ENCODE measurements at regions not wholly inside any gene's neighbourhood (a gene's known extent, or its start where the extent isn't known, plus 50 kb on each side); places are given as distances from the start of the nearest gene placed in this dataset.

- H3K36me3 Mint-ChIP-seq = no peaks in the 10 kb centered on the region
- no peak overlapping the region for H3K4me3 Mint-ChIP-seq
- DNase-seq (ENCODE audit: low spot score in 2 of 2, unreplicated experiment in 2 of 2) = no peak
- H3K27ac Mint-ChIP-seq = no peak overlapping the region
- TF ChIP-seq CTCF (IDR thresholded peaks at IDR 0.05; ENCODE audit: unreplicated experiment) = no peak
- no peaks in the 10 kb centered on the region for H3K27me3 Mint-ChIP-seq (ENCODE audit: low read depth)
- no peaks in the 10 kb centered on the region for H3K9me3 Mint-ChIP-seq
- peaks cover 37% of the 10 kb centered on the region for H3K4me1 Mint-ChIP-seq
These were observed 95.5 kb downstream of the TNFSF18 start for GRCh38 chr1:172955161-172955815.

- DNase-seq (ENCODE audit: low spot score in 2 of 2, unreplicated experiment in 2 of 2) = no peak
- H3K27ac Mint-ChIP-seq = peak overlapping the region; percentile 19
- no peak overlapping the region for H3K4me3 Mint-ChIP-seq
- no peaks in the 10 kb centered on the region for H3K9me3 Mint-ChIP-seq
- H3K36me3 Mint-ChIP-seq = no peaks in the 10 kb centered on the region
- no peaks in the 10 kb centered on the region for H3K27me3 Mint-ChIP-seq (ENCODE audit: low read depth)
- H3K4me1 Mint-ChIP-seq = peaks cover 23% of the 10 kb centered on the region
- no peak for TF ChIP-seq CTCF (IDR thresholded peaks at IDR 0.05; ENCODE audit: unreplicated experiment)
These were observed 93.9 kb downstream of the TNFSF18 start for GRCh38 chr1:172956871-172957270.

GRCh38 chr1:172957491-172957890 lies 93.2 kb downstream of the TNFSF18 start:
- no peak for TF ChIP-seq CTCF (IDR thresholded peaks at IDR 0.05; ENCODE audit: unreplicated experiment)
- Mint-ChIP-seq H3K9me3 (no peaks in the 10 kb centered on the region), H3K27ac (no peak overlapping the region), H3K4me1 (peaks cover 16% of the 10 kb centered on the region), H3K4me3 (no peak overlapping the region), H3K27me3 (ENCODE audit: low read depth) (no peaks in the 10 kb centered on the region), H3K36me3 (no peaks in the 10 kb centered on the region)
- no peak for DNase-seq (ENCODE audit: low spot score in 2 of 2, unreplicated experiment in 2 of 2)

- Mint-ChIP-seq H3K36me3 (no peaks in the 10 kb centered on the region), H3K27me3 (ENCODE audit: low read depth) (no peaks in the 10 kb centered on the region), H3K9me3 (no peaks in the 10 kb centered on the region), H3K4me3 (no peak overlapping the region), H3K27ac (no peak overlapping the region), H3K4me1 (peaks cover 12% of the 10 kb centered on the region)
- TF ChIP-seq CTCF (IDR thresholded peaks at IDR 0.05; ENCODE audit: unreplicated experiment) = no peak
- DNase-seq (ENCODE audit: low spot score in 2 of 2, unreplicated experiment in 2 of 2) = no peak
These were observed 91.2 kb downstream of the TNFSF18 start for GRCh38 chr1:172959571-172959970.

- peaks cover 12% of the 10 kb centered on the region for H3K4me1 Mint-ChIP-seq
- no peak for DNase-seq (ENCODE audit: low spot score in 2 of 2, unreplicated experiment in 2 of 2)
- no peak overlapping the region for H3K27ac Mint-ChIP-seq
- H3K4me3 Mint-ChIP-seq = no peak overlapping the region
- no peaks in the 10 kb centered on the region for H3K9me3 Mint-ChIP-seq
- TF ChIP-seq CTCF (IDR thresholded peaks at IDR 0.05; ENCODE audit: unreplicated experiment) = no peak
- no peaks in the 10 kb centered on the region for H3K36me3 Mint-ChIP-seq
- H3K27me3 Mint-ChIP-seq (ENCODE audit: low read depth) = no peaks in the 10 kb centered on the region
These were observed 90.7 kb downstream of the TNFSF18 start for GRCh38 chr1:172960019-172960418.

All from mesothelial cell of epicardium (in vitro differentiated cells).